Neural progenitor cell (in vitro differentiated cells): ENCODE measurements at regions not wholly inside any gene's neighbourhood (a gene's known extent, or its start where the extent isn't known, plus 50 kb on each side); places are given as distances from the start of the nearest gene placed in this dataset.

Experiments
- EZH2 ChIP-seq: fragments of 200-600 bp; sonication (generic); IDR thresholded peaks from 2 replicates; pipeline ENCODE4 v1.6.1; 2017; ENCODE audit warnings: antibody characterized with exemption, mild to moderate bottlenecking, moderate library complexity
- EZH2phosphoT487 ChIP-seq: fragments of 200-600 bp; sonication (generic); IDR thresholded peaks from 2 replicates; pipeline ENCODE4 v1.6.1; 2017; ENCODE audit warnings: antibody characterized with exemption
- TF ChIP-seq, protein P1 (sequence below): fragments of 200-600 bp; sonication (generic); IDR thresholded peaks from 2 replicates; pipeline ENCODE4 v1.5.1; 2017; ENCODE audit warnings: antibody characterized with exemption, mild to moderate bottlenecking

DNA sequence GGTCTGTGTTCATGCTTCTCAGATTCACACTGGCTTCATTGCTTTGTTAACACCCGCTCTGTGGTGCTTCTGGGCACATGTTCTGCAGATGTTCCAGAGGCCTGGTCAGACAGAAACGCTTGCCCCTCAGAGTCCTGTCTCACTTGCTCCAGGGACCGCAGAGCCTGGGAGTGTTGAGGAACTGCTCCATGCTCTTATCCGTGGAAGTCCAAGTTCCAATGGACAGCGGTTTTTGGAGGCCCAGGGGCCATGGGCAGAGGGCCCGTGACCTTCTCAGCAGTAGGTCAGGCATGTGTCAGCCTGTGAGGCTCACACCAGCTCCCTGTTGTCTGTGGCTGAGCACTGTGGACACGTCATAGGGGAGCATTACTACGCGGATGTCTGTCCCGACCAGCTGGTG lies 364.7 kb upstream of the IRX1 start:
- TF ChIP-seq, protein P1, sequence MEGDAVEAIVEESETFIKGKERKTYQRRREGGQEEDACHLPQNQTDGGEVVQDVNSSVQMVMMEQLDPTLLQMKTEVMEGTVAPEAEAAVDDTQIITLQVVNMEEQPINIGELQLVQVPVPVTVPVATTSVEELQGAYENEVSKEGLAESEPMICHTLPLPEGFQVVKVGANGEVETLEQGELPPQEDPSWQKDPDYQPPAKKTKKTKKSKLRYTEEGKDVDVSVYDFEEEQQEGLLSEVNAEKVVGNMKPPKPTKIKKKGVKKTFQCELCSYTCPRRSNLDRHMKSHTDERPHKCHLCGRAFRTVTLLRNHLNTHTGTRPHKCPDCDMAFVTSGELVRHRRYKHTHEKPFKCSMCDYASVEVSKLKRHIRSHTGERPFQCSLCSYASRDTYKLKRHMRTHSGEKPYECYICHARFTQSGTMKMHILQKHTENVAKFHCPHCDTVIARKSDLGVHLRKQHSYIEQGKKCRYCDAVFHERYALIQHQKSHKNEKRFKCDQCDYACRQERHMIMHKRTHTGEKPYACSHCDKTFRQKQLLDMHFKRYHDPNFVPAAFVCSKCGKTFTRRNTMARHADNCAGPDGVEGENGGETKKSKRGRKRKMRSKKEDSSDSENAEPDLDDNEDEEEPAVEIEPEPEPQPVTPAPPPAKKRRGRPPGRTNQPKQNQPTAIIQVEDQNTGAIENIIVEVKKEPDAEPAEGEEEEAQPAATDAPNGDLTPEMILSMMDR, result no peak
- TF ChIP-seq EZH2phosphoT487, result no peak
- no peak for TF ChIP-seq EZH2
